Myocyte (in vitro differentiated cells): ENCODE measurements at regions not wholly inside any gene's neighbourhood (a gene's known extent, or its start where the extent isn't known, plus 50 kb on each side); places are given as distances from the start of the nearest gene placed in this dataset.

ENCODE experiments used
- DNase-seq: peaks from one replicate; pipeline ENCODE4 v3.0.0-alpha.2; 2012; ENCODE audit warnings: low read depth

DNA sequence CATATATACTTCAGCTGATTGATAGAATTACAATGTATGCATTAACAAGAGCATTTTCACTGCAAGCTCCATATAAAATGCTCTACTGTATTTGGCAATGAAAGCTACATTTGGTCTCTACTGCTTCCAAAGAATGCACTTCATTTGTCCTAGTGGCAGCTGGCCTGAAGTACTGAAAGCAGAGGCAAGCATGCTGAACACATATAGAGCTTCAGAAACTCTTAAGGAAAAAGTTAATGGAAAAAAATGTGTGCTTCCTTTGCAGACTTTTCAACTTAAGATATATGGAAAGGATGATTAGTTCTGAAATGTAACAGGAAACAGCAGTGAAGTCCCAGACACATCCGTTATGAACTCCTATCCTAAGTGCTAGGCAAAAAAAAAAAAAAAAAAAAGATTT, 537.1 kb upstream of the POM121L12 start:
- no peak for DNase-seq

DNA sequence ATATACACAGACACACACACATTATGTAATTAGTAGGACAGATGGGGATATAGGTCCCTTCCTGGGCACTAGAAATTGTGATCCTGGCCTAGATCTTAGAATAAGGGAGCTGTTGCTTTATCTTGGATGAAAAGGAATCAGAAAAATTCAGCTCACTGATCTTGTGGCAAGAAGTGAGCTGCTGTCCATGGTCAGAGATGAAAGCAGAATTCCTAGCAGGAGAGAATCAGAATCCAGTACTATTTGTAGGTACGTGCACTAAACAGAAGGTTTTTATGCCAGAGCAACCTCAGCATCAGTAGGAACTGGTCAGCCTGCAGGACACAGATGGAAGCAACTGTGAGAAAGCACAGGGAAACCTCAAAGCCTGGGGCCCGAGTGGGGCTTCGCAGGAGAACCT, 549.2 kb upstream of the POM121L12 start:
- DNase-seq: no peak

DNA sequence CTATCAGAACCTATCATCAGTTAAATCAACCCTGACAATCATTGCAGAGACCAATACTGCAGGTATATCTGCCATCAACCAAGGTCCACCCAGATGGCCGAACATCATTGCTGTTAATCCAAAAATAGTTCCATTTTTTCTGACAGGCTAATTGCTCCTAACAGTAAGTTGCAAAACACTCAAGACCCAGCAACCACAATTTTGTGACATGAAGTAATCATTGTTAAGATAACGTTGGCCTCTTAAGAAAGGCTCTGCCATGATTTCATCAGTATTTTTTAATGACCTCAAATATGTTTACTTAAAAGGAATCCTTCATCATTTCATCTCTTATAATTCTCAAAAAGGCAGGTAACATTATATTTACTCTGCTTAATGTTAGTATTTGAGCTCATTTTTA, 553.4 kb upstream of the POM121L12 start:
- no peak for DNase-seq

DNA sequence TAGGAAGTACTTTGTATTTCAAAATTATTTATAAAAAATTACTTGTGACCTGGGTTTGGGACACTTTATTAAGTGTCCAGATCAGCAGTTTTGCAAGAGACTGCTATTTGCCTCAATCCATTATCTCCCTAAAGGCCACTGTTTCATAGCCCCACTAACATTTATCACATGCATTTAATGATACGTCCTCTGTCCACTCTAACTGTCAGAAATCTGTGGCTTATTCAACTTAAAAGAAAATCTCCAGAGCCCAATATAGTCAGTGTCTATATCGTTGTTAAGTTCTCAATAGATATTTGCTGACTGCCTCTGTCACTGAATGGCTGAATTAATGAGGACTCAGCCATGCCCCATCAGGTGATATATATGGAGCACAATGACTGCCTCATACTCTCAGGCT, 553.9 kb upstream of the POM121L12 start:
- no peak for DNase-seq

DNA sequence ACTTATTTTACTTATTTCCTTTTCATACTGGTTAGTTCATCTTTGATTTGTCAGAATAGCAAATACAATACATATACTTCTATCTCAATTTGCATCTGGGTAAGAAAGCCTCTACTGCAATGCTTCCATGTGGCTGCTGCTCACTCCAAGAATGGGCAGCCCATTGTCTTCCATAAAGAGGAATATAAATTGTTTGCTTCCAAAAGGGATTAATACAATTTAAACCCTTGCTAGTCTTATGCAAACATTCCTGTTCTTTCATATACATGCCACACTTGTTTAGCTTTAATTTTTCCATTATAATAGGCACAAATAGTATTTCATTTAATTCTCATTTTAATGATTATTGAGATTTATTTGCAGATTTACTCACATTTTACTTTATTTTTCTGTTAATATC, 555.4 kb upstream of the POM121L12 start:
- DNase-seq: no peak

DNA sequence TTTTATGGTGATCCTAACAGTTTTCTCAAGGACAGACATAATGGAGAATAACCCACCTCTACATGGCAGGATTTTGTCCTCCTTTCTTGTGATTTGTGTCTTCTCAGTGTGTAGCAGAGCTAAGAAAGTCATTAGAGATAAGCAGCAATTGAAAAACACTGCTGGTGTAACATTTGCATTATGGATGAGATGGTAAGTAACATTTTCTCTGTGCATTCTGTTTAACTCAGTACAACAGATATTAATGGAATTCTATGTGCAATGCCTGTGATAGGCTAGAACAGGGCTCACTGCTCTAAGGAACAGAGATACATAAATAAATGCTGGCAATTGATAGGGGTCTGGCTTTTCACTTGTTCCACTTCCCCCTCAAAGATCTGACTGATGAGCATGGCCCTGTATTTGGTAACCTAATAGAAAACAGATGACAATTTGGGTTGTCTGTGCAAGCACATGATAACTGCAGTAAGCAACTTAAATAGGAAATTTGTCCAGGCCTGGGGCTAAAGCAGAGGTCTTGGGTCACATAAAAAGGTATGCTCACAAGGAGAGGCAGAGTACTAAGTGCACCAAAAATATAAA, 560.3 kb upstream of the POM121L12 start:
- DNase-seq: no peak

DNA sequence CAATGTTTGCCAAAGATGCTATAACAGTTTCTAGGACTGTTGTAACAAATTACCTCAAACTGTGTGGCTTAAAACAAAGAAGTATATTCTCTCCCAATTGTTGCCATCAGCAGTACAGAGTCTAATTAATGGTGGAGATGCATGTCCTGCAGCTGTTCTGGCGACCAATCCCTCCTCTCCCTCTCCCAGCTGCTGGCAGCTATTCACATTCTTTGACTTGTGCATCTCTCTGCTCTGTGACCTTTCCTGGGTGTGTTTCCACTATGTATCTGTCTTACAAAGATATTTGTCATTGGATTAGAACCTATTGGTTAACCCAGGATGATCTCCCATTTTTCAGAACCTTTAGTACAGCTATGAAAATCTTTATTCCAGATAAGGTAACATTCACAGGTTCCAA, 561.7 kb upstream of the POM121L12 start:
- peak; percentile 35 for DNase-seq

DNA sequence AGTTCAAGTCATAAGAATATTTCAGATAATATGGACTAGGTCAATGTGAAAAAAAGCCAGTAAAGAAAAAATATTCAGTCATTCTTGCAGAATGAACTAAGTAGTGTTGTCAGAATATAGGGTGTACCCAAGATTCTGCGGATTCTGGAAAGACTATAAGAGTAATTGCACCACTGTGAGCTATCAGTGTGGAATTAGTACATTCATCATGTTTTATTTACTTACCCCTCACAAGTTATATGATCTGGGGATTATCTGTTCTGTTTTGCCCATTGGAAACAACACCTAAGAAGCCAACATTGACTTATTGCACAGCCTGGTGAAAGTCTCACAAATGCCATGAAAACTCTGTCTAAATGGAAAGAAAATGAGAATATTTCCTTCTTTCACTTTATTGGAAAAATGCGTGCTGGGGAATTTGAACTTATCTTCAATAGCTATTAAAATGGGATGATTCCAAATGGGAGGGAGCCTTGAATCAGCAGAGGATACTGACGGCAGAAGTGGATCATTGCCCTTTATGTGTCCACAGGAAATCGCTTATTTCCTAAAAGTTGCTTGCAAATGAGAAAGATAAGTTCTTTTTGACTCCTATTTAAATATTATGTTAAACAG, 563.3 kb upstream of the POM121L12 start:
- DNase-seq: no peak

DNA sequence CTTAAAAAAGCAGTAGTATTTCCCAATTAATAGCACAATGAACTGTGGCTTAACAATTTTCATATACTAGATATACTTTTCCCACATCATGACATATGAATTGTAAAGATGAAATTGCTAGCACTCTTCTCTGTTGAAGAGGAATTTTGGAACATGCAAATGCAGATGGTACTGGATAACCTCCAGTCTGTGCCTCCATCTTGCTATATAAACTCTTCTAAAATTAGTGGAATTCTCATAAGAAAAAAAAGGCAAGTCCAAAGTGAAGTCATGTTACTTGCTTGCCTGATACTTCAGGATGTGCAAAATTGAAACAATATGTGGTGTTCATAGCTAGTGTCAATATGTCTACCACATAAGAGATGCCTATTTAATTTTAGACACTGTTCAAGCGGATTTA, 570.2 kb upstream of the POM121L12 start:
- no peak for DNase-seq

DNA sequence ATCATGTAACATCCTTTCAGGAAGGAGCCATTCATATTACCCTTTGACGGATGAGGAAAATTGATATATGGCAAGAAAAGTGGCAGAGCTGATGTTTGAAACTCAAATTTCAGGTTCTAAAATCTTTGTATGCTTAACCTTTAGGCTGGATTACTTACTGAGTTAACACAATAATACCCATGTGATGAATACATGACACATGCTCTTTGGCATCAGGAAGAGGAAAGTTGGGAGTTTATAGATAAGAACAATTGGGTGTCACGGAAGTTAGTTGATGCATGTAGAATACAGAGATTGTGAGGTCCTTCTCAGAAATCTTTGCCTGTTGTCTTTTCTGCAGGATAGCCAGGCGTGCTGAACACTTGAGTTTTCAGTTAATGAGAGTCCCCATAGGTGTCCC, 572.1 kb upstream of the POM121L12 start:
- no peak for DNase-seq

DNA sequence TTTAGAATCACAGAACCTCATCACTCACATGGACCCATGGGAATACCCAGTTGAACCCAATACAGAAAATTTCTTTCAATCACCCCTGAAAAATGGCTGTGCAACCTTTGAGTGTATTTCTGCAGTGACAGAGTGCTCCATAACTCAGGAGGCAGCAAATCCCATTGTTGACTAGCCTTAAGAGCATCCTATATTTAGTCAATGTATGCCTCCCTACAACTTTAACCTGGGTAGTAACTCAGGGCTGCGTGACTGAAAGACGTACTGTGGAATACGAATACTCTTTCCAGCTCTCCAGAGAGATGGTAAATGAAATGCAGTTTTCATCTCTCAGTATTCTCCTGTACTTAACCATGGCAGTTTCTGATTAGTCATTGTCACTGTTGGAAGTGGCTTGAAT, 573.0 kb upstream of the POM121L12 start:
- DNase-seq: no peak

DNA sequence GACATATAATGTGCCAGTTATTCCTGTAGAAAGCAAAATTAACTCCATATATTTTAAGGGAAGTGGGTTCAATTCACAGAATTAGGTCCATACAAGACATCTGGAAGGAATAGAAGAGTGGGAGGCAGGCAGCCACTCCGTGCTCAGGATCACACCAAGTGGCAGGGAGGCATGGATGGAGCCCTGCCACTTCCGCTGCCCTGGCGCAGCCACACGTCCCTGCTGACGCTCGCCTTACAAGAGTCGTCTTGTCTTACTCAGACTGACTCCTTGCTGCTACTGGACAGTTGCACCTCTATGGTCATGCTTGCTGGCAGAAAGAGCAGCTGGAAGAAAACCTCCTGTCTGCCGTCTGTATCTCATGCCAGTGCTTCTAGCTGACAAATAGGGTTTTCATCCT, 579.9 kb upstream of the POM121L12 start:
- no peak for DNase-seq

DNA sequence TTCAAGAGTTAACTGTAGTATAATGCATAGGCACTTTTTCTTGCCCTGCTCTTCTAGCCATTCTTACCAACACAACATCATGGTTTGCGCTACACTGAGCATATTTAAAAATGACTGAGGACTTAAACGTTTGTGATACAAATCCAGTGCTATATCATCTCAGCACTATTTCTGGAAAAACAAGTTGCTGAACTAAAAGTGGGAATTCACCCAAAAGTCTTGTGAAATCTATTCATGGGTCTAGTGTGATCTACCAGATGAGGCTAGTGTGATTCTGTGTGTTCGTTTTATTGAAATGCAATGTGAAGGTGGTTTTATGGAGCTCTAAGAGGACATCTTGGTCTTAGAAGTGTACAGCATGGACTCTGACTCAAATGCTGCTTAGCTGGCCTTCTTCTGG, 584.6 kb upstream of the POM121L12 start:
- DNase-seq: no peak

DNA sequence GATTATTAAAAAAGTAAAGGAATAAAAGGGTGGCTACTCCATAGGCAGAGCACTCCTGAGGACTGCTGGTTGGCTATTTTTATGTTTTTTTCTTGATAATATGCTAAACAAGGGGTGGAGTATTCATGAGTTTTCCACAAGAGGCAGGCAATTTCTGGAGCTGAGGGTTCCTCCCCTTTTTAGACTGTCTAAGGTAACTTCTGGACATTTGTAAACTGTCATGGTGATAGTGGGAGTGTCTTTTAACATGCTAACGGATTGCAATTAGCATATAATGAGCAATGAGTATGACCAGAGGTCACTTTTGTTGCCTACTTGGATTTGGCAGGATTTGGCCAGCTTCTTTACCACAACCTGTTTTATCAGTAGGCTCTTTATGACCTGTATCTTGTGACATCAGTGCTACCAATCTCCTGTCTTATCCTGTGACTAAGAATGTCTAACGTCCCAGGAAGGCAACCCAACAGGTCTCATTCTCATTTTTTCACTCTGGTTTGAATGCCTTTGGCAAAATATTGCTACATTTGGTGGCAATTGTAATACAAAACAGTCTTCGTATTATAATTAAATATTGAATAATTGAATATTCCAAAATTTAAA, 587.8 kb upstream of the POM121L12 start:
- no peak for DNase-seq

DNA sequence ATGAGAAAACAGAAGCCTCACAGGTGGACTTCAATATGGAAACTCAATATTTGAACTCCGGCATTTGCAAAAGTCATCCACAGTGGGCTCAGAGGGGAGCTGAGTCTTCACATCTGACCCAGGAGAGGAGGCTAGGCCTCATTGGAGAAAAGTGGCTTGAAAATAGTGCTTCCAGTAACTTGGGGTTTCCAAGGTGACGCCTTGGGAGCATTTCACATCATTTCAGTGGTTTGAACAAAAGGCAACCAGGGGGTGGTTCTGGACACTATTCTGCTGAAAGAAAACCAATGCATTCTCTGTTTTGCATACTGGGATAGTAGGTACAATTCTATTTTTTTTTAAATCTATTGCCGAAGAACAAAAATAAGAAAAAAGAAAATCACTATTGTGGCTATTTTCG, 599.2 kb upstream of the POM121L12 start:
- DNase-seq: no peak

DNA sequence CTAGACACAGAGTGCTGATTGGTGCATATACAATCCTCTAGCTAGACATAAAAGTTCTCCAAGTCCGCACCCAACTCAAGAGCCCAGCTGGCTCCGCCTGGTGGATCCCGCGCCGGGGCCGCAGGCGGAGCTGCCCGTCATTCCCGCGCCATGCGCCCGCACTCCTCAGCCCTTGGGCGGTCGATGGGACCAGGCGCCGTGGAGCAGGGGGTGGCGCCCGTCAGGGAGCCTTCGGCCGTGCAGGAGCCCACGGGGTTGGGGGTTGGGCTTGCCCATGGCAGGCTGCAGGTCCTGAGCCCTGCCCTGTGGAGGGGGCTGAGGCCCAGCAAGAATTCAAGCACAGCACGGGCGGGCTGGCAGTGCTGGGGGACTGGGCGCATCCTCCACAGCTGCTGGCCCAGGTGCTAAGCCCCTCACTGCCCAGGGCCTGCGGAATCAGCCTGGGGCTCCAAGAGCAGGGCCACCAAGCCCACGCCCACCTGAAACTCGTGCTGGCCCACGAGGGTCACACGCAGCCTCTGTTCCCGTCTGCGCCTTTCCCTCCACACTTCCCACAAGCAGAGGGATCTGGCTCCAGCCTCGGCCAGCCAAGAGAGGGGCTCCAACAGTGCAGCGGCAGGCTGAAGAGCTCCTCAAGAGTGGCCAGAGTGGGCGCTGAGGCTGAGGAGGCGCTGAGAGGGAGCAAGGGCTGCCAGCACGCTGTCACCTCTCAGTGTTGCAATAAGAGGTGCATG, 604.2 kb upstream of the POM121L12 start:
- no peak for DNase-seq

DNA sequence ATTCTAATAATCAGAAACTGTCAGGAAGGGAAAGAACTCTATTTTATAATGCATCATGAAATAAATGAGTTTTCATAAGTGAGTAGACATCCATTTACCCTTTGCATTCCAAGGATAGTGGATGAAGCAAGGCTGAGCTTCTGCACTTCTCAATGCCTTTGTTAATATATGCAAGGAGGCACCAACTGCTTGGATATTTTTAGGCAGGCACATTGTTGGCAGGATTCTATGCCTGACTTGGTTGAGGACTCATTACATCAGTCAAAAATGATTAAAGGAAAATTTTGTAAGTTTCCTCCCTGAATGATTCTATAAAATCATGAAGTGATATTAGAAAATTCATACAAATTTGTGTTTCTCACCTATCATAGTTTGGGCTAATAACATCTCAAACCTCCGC, 612.2 kb upstream of the POM121L12 start:
- DNase-seq: no peak

DNA sequence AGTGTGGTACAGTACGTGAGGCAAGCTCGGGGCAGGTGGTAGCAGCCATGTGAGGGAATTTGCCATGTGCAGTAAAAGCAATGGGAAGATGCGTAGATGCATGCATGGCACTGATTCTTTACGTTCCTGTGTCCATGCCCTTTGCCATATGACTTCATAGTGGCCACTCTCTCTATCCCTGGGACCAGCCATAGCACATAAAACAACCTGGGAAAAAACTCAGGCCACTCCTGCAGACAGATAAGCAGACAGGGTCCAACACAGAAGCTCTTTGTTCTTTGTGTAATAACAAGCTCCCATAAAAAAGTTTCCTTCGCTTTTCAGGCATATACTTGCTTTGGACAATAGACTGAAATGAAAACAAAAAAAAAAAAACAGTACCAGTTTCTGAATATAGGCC, 622.4 kb upstream of the POM121L12 start:
- no peak for DNase-seq

DNA sequence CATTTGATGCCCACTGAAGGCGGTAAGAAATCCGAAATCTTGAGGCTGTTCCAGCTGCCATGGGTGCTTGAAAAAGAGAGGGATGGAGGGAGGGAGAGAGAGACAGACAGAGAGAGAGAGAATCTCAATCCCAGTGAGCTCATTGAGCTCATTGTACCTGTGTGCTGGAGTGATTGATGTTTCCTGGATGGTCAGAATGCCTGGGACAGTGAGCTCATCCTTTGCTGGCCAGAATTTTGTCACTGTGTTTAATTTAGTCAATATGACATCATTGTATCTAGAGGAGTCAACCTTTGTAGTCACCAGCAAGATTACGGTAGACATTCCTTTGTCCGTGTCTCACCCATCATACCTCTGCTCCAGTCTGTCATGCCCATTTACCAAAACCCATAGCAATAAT, 625.4 kb upstream of the POM121L12 start:
- no peak for DNase-seq

DNA sequence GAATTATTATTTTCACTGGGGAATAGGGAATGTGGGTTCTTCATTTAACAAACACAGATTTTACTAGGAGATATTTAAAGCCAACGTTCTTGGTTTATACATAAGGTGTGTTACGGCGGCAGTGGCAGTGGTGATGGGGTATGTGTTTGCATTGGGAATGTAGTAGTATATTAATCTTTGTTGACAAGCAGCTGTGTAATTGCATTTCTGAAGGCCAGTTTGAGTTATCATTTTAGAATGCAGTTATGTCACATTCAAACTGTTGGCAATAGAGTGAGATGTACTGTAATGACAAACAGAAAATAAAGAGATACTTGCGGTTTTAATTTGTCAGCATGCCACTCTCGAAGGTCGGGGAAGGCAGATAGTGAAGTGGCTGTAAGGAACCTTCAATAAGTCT, 628.6 kb upstream of the POM121L12 start:
- DNase-seq: no peak

DNA sequence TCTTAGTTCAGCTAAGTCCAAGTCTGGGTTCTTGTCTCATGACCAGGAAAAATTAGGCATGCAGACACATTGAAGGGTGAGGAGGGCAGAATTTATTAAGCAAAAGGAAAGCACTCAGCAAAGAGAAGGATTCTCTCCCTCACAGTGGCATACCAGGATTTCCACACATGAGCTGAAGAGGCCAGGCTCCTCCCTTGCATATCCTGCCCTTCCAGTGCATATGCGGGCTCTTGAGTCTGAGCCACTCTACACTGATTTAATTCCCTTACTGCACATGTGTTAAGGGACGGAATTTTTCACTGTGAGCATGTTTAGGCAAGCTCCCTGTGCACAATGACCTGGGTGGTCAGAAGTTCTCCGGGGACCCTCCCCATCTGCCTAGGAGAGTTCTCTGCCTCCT, 652.7 kb upstream of the POM121L12 start:
- no peak for DNase-seq

DNA sequence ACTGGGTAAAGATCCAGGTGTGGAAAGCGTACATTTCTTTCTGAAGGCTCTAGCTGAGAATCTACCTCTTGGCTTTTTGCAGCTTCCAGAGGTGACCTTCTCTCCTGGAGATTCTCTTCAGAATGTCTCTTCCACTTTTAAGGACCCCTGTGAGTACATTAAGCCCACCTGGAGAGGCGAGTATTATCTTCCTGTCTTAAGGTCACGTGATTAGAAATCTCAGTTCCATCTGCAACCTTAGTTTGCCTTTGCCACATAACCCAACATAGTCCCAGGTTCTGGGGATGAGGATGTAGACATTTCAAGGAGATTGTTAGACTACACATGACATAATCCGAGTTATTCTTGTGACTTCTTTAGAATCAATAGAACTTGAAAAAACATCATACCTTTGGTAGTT, 665.5 kb upstream of the POM121L12 start:
- DNase-seq: no peak

DNA sequence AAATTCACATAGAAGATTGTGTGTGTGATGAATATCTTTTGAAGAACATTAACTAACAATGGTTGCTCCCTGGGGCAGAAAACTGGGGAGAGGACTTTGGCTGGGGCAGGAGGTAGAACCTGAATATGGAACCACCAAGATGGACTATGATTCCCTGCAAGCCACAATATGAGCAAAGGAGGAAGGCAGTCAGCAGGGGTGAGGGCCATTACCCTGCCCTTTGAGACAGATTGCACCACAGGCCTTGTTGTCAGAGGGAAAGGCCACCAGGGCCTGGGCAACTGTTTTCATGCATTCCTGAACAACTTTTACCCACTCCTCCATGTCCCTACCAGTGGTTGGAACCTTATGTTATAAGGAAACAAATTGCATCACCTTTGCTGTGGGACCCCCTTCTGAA, 670.1 kb upstream of the POM121L12 start:
- no peak for DNase-seq
